Hematopoietic multipotent progenitor cell (in vitro differentiated cells): ENCODE measurements at regions not wholly inside any gene's neighbourhood (a gene's known extent, or its start where the extent isn't known, plus 50 kb on each side); places are given as distances from the start of the nearest gene placed in this dataset.
"Not testable (repeated sequence)": the region's sequence is repeated elsewhere in the genome, so short reads cannot be mapped to it uniquely, and the experiment has no call there.

Experiments used
- DNase-seq, 3 donors: peaks; one replicate each; pipeline ENCODE4 v3.0.0-alpha.2; 2011 to 2015; ENCODE audit warnings: low read depth in 2 of 3, low spot score in 2 of 3

DNA sequence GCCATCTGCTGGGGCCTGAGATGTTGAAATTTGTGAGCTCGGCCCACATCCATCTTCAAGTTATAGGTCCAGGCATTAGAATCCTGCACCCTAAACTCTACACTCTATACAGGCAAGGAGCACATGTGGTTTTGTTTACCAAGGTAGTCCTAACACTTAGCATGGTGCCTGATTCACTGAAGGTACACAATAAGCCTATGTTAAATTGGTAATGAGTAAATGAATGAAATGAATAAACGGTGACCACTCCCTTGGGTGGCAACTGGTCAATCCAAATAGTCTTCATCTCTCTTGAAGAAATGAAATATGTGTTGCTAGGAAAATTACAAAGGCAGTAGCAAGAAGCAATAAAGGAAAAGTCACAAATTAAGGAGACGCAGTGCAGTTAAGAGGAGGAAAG is 359.3 kb upstream of the UBE2E2 start:
- no peak for DNase-seq

DNA sequence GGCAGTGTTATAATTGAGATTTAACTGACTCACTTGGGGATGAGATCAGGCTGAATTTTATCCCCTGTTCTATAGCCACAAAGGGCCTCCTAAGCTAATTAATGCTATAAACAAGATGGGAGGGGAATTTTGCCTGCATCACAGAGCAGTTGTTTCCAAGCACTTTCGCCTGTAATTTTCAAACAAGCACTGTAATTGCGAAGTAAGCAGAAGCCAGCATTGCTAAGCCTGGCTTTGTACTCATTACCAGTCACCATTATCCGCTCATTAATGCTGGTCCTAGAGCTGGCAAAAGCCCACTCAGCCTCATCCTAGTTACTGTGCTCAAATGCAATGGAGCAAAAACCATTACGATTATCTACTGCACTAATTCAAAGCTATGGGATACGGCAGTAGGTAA is 356.6 kb upstream of the UBE2E2 start:
- no peak for DNase-seq

DNA sequence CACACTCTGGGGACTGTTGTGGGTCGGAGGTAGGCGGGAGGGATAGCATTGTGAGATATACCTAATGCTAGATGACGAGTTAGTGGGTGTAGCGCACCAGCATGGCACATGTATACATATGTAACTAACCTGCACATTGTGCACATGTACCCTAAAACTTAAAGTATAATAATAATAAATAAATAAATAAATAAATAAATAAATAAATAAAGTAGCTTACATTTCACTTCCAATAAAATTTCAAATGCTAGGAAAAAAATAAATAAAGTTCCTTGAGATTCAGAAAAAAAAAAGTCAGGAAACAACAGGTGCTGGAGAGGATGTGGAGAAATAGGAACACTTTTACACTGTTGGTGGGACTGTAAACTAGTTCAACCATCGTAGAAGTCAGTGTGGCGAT is 353.5 kb upstream of the UBE2E2 start:
- not testable (repeated sequence) for DNase-seq

DNA sequence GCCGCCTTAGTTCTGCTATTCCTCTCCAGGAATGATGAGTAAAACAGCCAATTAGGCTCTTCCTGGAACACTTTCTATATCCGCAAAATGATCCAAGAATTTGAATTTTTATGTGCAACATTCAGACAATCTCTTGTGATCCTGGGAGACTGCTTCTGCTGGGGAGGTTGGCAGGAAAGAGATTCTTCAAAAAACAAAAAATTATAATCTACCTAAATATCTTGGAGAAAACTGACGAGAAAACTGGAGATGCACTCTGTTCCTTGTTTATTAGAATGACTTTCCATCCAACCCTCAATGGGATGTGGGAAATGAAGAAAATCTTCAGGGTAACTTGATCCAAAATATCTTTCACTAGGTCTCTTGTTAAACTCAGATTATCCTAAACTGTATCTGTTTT is 346.3 kb upstream of the UBE2E2 start:
- no peak for DNase-seq

DNA sequence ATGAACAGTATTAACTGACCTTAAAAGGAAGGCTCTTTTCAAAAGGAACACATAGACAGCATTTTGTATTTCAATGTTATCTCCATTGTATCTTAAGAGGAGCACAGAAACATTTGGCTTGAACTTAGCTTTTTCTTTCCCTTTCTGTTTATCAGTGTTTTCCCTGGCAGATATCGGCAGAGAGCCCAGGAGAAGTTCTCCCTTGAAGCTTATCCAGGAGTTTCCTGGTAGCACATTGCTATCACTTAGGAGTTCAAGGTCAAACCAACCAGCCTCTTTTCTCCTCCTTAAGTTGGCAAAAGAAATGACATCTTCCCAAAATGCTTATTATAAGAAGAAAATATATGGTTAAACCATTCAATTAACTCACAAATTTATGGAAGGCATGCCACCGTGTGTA is 344.6 kb upstream of the UBE2E2 start:
- no peak for DNase-seq

DNA sequence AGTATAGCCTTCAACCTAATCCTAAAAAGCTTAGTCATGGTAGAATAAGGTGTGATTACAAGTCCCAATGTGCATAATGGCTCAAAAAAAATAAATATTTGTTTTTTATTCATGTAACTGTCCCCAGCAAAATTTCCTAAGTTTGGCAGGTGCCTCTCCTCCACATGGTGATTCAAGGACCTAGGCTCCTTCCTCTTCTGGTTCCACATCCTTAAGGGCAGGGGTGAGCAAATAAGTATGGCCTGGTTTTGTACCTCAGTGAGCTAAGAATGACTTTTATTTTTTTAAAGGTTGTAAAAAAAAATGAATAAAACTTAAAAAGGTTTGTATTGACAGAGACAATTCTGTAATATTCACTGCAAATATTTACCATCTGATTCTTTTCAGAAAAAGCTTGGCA is 343.5 kb upstream of the UBE2E2 start:
- DNase-seq = no peak

DNA sequence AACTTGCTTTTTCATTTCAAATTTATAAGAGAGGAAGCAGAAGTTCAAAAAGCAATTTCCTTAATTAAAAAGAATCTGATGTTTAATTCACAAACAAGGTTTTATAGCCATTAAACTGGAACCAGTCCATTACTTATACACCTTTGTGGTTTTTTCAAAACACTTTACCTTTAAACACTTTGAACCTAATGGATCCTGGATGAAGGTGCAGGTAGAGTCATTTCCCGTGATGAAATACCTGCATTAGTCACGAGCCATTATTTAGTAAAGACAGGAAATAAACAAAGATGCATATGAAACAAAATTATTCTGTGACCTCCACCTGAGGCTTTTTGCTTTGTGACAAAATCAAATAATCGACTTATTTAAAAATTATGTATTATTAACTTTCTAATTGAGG is 341.7 kb upstream of the UBE2E2 start:
- DNase-seq = no peak

DNA sequence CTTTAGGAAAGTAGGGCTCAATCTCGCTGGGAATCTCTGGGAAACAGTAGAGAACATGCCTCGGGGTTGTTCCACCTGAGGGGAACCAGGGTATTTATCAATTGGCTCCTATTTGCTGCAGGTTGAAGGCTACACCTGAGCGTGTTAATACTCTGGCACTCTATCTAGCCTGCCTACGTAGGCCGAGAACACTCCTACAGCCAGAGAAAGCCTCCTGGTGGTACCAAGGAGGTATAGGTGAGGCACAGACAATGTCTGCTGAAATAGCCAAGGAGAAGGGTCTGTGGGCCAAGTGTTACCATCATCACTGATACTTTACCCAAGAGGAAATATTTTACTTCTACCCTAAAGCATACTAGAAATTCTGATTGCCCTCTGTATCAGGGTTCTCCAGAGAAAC is 341.0 kb upstream of the UBE2E2 start:
- DNase-seq = no peak

DNA sequence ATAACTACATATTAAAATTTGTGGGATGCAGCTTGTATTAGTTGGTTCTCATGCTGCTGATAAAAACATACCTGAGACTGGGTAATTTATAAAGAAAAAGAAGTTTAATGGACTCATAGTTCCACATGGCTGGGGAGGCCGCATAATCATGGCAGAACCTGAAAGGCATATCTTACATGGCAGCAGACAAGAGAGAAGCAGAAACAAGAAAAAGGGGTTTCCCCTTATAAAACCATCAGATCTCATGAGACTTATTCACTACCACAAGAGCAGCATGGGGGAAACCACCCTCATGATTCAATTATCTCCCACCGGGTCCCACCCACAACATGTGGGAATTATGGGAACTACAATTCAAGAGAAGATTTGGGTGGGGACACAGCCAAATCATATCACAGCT is 320.3 kb upstream of the UBE2E2 start:
- DNase-seq = not testable (repeated sequence)

DNA sequence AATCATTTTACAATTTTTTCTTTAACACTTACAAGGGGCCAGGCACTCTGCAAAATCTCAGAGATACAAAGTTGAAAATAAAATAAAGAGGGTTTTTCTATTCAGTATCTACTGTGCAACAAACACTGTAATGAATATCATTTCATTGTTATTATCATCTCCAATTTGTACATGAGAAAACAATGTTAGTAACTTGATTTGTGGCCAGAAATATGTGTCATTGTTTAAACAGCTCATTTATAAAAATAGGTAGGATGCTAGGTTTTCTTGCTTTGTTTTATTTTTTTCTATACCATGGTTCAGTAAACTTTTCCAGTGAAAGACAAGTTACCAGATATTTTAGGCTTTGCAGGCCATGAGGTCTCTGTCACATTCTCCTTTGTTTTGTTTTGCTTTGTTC is 318.1 kb upstream of the UBE2E2 start:
- no peak for DNase-seq

DNA sequence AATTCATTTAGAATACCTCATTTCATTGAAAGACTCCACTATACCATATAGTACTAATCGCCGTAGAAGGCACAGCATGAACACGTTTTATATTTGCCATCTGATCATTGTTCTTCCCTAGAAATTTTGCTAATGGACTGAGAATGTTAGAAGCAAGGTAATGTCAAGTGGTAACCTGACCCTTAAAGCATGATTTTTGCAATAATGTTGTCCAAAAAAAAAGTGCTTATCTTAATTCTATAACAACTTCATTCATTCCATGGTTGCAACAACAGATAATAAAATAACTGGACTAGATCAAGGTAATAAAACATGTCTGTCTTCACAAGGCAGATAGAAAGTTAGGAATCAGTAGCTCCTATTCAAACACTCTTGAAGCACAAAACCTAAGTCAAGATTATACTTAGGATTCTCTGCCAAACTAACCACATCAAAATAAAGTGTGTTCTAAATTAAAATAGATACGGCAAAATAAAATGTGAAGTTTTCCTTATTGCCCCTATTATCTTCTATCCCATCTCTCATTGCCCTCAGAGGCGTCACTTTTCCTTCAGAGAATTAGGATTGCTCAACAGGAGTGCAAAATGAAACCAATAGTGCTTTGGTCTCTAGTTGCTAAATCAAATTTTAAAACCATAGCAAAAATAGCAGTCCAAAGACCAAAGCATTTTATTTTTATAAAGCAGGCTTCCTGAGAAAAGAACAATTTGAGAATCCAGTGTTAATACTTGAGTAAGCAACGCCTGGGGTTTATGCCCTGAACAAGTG is 317.4 kb upstream of the UBE2E2 start:
- DNase-seq = no peak

DNA sequence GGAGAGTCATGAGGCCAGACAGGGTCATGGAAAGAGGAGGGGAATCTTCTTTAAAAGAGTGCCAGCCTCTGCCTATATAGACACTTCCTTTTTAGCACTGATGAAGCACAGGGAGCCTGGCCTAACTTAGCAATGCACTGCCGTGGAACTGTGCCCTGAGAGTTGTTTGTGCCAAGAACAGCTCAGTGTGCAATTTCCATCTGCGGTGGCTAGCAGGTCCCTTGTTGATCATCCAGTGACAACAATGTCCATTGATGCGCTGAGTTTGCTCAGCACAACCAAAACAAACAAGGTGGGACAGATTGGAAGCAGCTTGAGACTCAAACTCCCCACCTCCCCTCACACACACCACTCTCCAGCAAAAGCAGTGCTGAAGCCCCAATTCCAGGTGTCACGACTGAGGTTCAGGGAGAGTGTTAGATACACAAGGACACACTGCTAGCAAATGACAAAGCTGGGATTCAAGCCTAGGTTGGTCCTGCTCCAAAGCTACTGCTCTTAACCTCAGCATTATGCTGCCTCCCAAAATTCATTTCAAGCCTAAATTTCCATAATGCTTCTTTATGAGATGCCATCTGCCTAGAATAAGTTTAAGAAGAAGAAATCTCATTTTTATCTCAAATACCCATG is 316.6 kb upstream of the UBE2E2 start:
- no peak for DNase-seq

DNA sequence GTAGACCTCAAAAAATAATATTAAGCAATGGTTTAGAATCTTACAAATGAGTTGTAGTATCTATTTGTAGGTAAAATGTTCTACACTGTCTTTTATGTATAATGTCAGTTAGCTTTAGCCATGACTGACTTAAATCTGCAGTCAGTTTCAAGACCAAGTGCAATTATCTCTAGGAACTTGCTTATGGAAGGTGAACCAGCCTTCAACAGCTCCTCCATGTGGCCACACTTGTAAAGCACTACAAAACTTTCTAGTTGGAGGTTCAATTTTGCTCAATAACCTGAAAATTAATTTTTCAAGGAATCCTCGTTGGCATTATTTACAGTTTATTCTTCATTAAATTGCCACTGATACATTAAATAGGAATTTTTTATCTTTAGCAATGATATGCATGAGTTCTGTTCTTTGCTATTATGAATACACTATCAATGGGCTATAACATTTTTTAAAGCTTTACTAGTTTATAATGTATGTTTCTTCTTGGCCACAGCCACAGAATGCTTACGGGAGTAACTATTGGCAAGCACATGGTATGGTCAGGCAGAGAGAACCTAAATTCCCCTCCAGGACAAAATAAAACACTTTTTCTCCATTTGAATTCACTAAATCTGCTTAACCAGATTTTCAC is 315.3 kb upstream of the UBE2E2 start:
- peak in 2 of 3 donors; percentile 24 to 60 for DNase-seq

DNA sequence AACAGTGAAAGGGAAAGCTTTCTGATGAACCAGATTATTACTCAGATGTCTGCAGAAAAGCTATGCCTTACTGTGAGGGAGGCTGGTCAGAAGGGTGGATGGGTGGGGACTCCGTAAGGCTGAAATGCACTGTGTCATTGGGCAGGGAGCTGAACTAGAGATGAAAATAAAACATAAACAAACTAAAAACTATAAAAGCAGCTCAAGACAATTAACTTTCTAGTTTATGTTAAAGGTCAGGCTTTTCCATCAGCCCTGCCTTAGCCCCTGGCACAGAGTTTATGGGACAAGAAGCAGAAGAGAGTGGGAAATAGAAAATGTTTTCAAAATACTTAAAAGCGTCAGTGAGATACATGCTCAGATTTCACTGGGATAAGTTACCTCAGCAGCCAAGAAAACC is 310.0 kb upstream of the UBE2E2 start:
- no peak for DNase-seq

DNA sequence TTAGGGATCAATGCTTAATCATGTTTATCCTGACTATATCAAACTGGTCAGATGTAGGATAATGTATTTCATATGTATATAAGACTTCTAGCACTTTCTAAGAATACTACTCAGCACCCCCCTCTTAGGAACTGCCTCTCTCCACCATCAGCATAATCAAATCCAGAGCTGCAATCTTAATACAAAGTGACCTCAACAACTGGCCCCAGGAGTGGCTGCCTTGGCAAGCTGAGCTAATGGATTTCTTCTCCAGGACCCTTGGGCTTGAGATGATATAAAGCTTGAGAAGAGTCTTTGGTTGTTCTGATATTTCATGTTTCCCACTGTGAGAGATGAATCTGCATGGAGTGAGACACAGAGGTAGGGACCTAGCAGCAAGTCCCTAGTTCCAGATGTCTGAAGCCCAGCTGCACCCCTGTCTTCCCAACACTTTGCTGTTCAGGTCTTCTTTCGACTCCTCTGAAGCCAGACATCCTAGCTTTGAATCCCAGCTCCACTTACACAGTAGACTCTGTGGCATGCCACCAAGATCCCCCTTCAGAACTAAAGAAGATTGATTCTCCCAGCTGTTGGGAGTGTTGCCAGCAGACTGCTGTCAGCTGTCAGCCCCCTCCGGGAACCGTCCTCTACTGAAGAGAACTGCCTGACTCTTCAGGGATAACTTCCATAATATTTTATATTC is 309.3 kb upstream of the UBE2E2 start:
- DNase-seq = no peak

DNA sequence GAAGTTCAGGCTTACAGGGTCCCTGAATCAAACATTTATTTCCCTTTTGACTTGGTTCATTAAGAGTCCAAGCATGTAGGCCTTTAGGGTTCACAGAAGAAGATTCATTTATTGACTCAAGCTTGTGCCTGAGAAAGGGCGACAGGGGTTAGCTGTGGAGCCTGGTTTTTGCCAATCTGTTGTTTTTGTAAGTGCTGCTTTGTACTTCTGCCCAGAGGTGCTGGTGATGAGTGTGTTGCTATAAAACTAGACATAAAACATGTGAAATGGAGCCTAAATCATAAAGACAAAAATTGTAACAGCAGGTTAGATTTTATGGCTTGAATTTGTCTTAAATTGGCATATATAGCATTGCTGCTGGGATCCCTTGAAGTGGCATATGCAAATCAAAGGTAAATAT is 308.3 kb upstream of the UBE2E2 start:
- DNase-seq = no peak

DNA sequence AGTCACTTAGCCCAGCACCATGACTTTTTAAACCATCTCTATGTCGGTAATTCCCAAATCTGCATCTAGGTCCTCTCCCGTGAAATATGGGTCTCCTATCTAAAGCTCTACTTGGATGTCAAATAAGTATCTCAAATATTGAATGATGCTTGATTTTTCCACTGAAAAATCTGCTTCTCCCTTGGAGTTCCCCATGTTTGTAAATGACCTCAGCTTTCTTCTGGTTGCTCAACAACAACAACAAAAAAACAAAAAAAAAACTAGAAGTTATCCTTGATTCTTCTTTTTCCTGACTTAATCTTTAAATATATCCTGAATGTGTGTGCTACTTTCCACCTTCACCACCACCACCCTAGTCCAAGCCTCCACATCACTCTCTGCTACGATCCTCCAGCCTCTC is 307.5 kb upstream of the UBE2E2 start:
- DNase-seq = no peak

DNA sequence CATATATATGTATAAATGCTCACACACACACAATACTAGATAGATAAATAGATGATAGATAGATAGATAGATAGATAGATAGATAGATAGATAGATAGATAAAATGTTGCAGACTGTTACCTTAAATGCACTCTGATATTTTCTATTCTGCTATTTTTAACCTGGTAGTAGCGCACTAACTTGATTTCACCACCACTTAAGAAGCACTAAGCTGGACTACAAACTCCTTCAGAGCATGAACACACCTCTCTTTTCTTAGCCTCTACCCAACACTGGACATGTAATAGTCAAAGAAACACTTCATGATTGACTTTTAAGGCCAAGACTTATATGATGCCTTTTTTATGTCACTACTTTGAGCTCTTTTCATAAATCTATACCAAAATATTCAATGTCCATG is 304.6 kb upstream of the UBE2E2 start:
- DNase-seq = no peak

DNA sequence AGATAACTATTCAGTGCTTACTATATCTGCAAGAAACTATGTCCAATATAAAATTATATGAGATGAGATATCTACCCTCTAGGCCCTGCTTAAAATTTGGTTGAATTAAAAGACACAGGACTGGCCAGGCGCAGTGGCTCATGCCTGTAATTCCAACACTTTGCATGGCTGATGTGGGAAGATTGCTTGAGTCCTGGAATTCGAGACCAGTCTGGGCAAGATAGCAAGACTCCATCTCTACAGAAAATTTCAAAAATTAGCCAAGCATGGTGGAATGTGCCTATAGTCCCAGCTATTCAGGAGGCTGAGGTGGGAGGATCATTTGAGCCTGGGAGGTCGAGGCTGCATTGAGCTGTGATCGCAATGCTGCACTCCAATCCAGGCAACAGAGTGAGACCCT is 303.7 kb upstream of the UBE2E2 start:
- DNase-seq = no peak

DNA sequence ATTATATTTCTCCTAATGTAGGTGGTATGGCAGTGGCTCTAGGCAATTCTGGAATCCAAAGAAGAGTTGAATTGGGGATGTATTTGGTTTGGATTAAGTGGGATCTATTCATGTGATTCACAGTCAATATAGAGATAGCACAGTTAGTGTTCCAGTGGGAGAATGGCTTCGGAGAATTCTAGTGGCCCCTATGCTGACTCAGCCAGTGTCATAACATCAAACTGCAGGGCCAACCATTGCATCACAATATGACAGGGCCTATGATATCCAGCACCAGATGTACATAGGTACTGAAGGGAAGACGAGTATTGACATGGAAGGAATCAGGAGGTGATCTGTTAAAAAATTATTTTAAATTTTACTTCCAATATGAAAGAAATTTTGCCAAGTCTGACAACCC is 302.8 kb upstream of the UBE2E2 start:
- no peak for DNase-seq

DNA sequence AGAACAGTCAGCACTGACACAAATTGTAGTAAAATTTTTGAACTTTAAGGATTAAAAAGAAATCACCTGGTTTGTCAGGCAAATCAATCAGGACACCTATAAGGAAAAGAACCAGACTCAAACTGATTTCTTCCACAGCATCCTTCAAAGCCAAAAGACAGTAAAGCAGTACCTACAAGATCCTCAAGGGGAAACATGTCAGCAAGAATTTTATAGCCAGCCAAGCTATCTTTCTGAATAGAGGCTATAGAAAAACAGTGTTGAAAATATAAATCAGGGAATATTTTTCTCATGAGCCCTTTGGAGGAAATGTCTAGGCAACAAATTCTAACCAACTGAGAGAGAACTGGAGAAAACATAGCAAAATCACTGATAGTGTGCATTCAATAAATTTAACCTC is 301.4 kb upstream of the UBE2E2 start:
- DNase-seq = no peak
